ENCODE measurements at regions not wholly inside any gene's neighbourhood (a gene's known extent, or its start where the extent isn't known, plus 50 kb on each side); places are given as distances from the start of the nearest gene placed in this dataset.
"Not testable (repeated sequence)": the region's sequence is repeated elsewhere in the genome, so short reads cannot be mapped to it uniquely, and the experiment has no call there.

GRCh38 chr18:22302144-22302543 is 115.6 kb downstream of the CTAGE1 start:
- Histone ChIP-seq H3K9ac (ENCODE audit: low read depth, low read length) (no peak overlapping the region), H3K4me1 (ENCODE audit: control insufficient read depth, insufficient read depth, low read length) (no peaks in the 10 kb centered on the region), H3K9me3 (ENCODE audit: control insufficient read depth, insufficient read depth, low read length) (no peaks in the 10 kb centered on the region), H3K27me3 (ENCODE audit: control insufficient read depth, insufficient read depth, low read length) (peaks cover 3% of the 10 kb centered on the region), H3K4me3 (ENCODE audit: low read depth, low read length) (no peak overlapping the region), H3K36me3 (ENCODE audit: control insufficient read depth, insufficient read depth, low read length) (no peaks in the 10 kb centered on the region)

DNA sequence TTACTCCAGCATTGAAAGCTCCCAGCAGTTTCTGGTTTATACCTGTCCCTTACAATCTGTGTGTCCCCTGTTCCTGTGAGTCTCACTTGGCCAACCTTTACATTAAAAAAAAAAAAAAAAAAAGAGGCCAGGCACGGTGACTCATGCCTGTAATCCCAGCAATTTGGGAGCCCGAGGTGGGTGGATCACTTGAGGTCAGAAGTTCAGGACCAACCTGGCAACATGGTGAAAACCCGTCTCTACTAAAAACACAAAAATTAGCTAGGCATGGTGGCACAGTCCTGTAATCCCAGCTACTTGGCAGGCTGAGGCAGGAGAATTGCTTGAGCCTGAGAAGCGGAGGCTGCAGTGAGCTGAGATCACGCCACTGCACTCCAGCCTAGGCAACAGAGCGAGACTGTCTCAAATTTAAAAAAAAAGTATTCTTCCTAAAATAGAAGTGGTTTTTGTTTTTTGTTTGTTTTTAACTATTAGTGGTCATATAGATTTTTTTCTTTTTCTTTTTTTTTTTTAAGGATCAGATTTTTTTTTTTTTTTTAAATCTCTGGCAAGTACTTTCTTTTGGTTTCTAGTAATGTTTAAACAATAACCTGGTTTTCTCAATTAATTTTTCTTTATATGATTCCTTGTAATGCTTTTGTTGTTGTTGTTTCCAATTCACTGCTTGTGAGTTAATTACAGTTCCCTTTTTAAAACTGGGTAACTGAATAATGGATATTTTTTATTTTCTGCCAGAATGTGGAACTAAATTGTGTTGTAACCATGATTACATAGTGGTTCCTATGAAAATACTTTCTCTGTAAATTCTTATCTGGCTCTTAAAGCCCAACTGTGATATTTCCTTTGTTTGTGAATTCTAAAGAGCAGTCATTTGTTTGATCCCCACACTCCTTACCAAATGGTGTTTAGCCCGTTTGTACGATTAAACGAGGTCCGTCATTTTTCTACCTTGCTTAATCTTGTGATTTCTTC is 116.8 kb downstream of the CTAGE1 start:
- H3K9me3 ChIP-seq (ENCODE audit: control insufficient read depth, insufficient read depth, low read length) = no peaks in the 10 kb centered on the region
- peaks cover 3% of the 10 kb centered on the region for H3K27me3 ChIP-seq (ENCODE audit: control insufficient read depth, insufficient read depth, low read length)
- H3K4me1 ChIP-seq (ENCODE audit: control insufficient read depth, insufficient read depth, low read length) = no peaks in the 10 kb centered on the region
- no peak overlapping the region for H3K9ac ChIP-seq (ENCODE audit: low read depth, low read length)
- H3K4me3 ChIP-seq (ENCODE audit: low read depth, low read length) = no peak overlapping the region
- H3K36me3 ChIP-seq (ENCODE audit: control insufficient read depth, insufficient read depth, low read length) = no peaks in the 10 kb centered on the region

- no peak overlapping the region for H3K4me3 ChIP-seq (ENCODE audit: low read depth, low read length)
- H3K4me1 ChIP-seq (ENCODE audit: control insufficient read depth, insufficient read depth, low read length) = no peaks in the 10 kb centered on the region
- H3K36me3 ChIP-seq (ENCODE audit: control insufficient read depth, insufficient read depth, low read length) = no peaks in the 10 kb centered on the region
- H3K9me3 ChIP-seq (ENCODE audit: control insufficient read depth, insufficient read depth, low read length) = no peaks in the 10 kb centered on the region
- no peak overlapping the region for H3K9ac ChIP-seq (ENCODE audit: low read depth, low read length)
- no peaks in the 10 kb centered on the region for H3K27me3 ChIP-seq (ENCODE audit: control insufficient read depth, insufficient read depth, low read length)
Measured at GRCh38 chr18:22297008-22297407, 120.7 kb downstream of the CTAGE1 start.

- no peaks in the 10 kb centered on the region for H3K27me3 ChIP-seq (ENCODE audit: control insufficient read depth, insufficient read depth, low read length)
- H3K4me1 ChIP-seq (ENCODE audit: control insufficient read depth, insufficient read depth, low read length) = no peaks in the 10 kb centered on the region
- H3K9ac ChIP-seq (ENCODE audit: low read depth, low read length) = no peak overlapping the region
- no peaks in the 10 kb centered on the region for H3K9me3 ChIP-seq (ENCODE audit: control insufficient read depth, insufficient read depth, low read length)
- no peak overlapping the region for H3K4me3 ChIP-seq (ENCODE audit: low read depth, low read length)
- no peaks in the 10 kb centered on the region for H3K36me3 ChIP-seq (ENCODE audit: control insufficient read depth, insufficient read depth, low read length)
Measured at GRCh38 chr18:22296304-22296703, 121.4 kb downstream of the CTAGE1 start.

- no peaks in the 10 kb centered on the region for H3K36me3 ChIP-seq (ENCODE audit: control insufficient read depth, insufficient read depth, low read length)
- no peak overlapping the region for H3K9ac ChIP-seq (ENCODE audit: low read depth, low read length)
- H3K9me3 ChIP-seq (ENCODE audit: control insufficient read depth, insufficient read depth, low read length) = no peaks in the 10 kb centered on the region
- H3K4me3 ChIP-seq (ENCODE audit: low read depth, low read length) = no peak overlapping the region
- H3K4me1 ChIP-seq (ENCODE audit: control insufficient read depth, insufficient read depth, low read length) = no peaks in the 10 kb centered on the region
- H3K27me3 ChIP-seq (ENCODE audit: control insufficient read depth, insufficient read depth, low read length) = no peaks in the 10 kb centered on the region
Measured at GRCh38 chr18:22293417-22293816, 124.0 kb downstream of the GATA6 start.

DNA sequence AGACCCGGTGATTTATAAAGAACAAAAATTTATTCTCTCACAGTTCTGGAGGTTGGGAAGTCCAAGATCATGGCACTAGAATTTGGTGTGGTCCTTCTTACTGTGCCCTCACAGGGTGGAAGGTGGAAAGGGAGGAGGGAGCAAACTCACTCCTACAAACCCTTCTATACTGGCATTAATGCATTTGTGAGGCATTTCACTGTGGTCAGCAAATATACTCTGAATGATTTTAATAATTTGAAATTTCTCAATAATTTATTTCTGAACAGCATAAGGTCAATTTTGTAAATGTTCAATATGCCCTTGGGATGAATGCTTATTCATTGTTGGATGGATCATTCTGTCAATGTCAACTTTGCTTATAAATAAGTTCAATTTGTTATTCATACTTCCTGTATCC is 120.6 kb downstream of the GATA6 start:
- Histone ChIP-seq H3K36me3 (ENCODE audit: control insufficient read depth, insufficient read depth, low read length) (no peaks in the 10 kb centered on the region), H3K4me3 (ENCODE audit: low read depth, low read length) (no peak overlapping the region), H3K27me3 (ENCODE audit: control insufficient read depth, insufficient read depth, low read length) (no peaks in the 10 kb centered on the region), H3K9ac (ENCODE audit: low read depth, low read length) (no peak overlapping the region), H3K9me3 (ENCODE audit: control insufficient read depth, insufficient read depth, low read length) (no peaks in the 10 kb centered on the region), H3K4me1 (ENCODE audit: control insufficient read depth, insufficient read depth, low read length) (no peaks in the 10 kb centered on the region)

DNA sequence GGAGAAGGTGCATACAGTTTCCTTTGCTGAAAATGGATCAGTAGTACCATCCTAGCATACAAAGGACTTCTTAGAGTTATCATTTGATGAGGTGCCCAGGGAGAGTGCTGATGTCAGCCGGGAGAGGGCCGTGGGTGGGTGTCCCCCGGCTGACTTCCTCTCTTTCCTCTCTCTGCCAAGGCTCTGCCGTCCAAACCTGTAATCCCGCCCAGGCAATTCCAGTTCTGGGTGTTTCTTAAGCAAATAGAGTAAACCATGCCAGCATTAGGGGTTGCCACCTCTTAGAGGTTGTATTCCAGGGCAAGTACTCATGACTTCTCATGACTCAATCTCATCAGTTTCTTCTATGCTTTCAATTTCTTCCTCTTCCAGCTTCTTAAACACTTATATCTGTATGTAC is 117.2 kb downstream of the GATA6 start:
- H3K27me3 ChIP-seq (ENCODE audit: control insufficient read depth, insufficient read depth, low read length) = no peaks in the 10 kb centered on the region
- no peaks in the 10 kb centered on the region for H3K9me3 ChIP-seq (ENCODE audit: control insufficient read depth, insufficient read depth, low read length)
- no peak overlapping the region for H3K9ac ChIP-seq (ENCODE audit: low read depth, low read length)
- no peaks in the 10 kb centered on the region for H3K36me3 ChIP-seq (ENCODE audit: control insufficient read depth, insufficient read depth, low read length)
- no peak overlapping the region for H3K4me3 ChIP-seq (ENCODE audit: low read depth, low read length)
- no peaks in the 10 kb centered on the region for H3K4me1 ChIP-seq (ENCODE audit: control insufficient read depth, insufficient read depth, low read length)

GRCh38 chr18:22285361-22286140 is 116.2 kb downstream of the GATA6 start:
- no peaks in the 10 kb centered on the region for H3K4me1 ChIP-seq (ENCODE audit: control insufficient read depth, insufficient read depth, low read length)
- H3K9me3 ChIP-seq (ENCODE audit: control insufficient read depth, insufficient read depth, low read length) = no peaks in the 10 kb centered on the region
- no peak overlapping the region for H3K9ac ChIP-seq (ENCODE audit: low read depth, low read length)
- no peak overlapping the region for H3K4me3 ChIP-seq (ENCODE audit: low read depth, low read length)
- H3K27me3 ChIP-seq (ENCODE audit: control insufficient read depth, insufficient read depth, low read length) = no peaks in the 10 kb centered on the region
- H3K36me3 ChIP-seq (ENCODE audit: control insufficient read depth, insufficient read depth, low read length) = no peaks in the 10 kb centered on the region

GRCh38 chr18:22284581-22285360 is 115.4 kb downstream of the GATA6 start:
- H3K9me3 ChIP-seq (ENCODE audit: control insufficient read depth, insufficient read depth, low read length) = no peaks in the 10 kb centered on the region
- H3K9ac ChIP-seq (ENCODE audit: low read depth, low read length) = no peak overlapping the region
- H3K4me1 ChIP-seq (ENCODE audit: control insufficient read depth, insufficient read depth, low read length) = no peaks in the 10 kb centered on the region
- no peaks in the 10 kb centered on the region for H3K36me3 ChIP-seq (ENCODE audit: control insufficient read depth, insufficient read depth, low read length)
- no peak overlapping the region for H3K4me3 ChIP-seq (ENCODE audit: low read depth, low read length)
- H3K27me3 ChIP-seq (ENCODE audit: control insufficient read depth, insufficient read depth, low read length) = no peaks in the 10 kb centered on the region

- not testable (repeated sequence) for H3K4me3 ChIP-seq (ENCODE audit: low read depth, low read length); H3K9me3 ChIP-seq (ENCODE audit: control insufficient read depth, insufficient read depth, low read length); H3K4me1 ChIP-seq (ENCODE audit: control insufficient read depth, insufficient read depth, low read length); H3K27me3 ChIP-seq (ENCODE audit: control insufficient read depth, insufficient read depth, low read length); H3K9ac ChIP-seq (ENCODE audit: low read depth, low read length); H3K36me3 ChIP-seq (ENCODE audit: control insufficient read depth, insufficient read depth, low read length)
Measured at GRCh38 chr18:22283855-22284254, 114.5 kb downstream of the GATA6 start.

- Histone ChIP-seq H3K27me3 (ENCODE audit: control insufficient read depth, insufficient read depth, low read length) (no peaks in the 10 kb centered on the region), H3K9ac (ENCODE audit: low read depth, low read length) (no peak overlapping the region), H3K4me3 (ENCODE audit: low read depth, low read length) (no peak overlapping the region), H3K9me3 (ENCODE audit: control insufficient read depth, insufficient read depth, low read length) (no peaks in the 10 kb centered on the region), H3K4me1 (ENCODE audit: control insufficient read depth, insufficient read depth, low read length) (no peaks in the 10 kb centered on the region), H3K36me3 (ENCODE audit: control insufficient read depth, insufficient read depth, low read length) (no peaks in the 10 kb centered on the region)
Measured at GRCh38 chr18:22283397-22283796, 114.0 kb downstream of the GATA6 start.

Measured in iPS-15b (cell line).